HK-2 (cell line): ENCODE measurements at regions not wholly inside any gene's neighbourhood (a gene's known extent, or its start where the extent isn't known, plus 50 kb on each side); places are given as distances from the start of the nearest gene placed in this dataset.

Source experiments
- DNase-seq: peaks from one replicate; pipeline ENCODE4 v3.0.0-alpha.2; 2018; ENCODE audit not compliant: unreplicated experiment

DNA sequence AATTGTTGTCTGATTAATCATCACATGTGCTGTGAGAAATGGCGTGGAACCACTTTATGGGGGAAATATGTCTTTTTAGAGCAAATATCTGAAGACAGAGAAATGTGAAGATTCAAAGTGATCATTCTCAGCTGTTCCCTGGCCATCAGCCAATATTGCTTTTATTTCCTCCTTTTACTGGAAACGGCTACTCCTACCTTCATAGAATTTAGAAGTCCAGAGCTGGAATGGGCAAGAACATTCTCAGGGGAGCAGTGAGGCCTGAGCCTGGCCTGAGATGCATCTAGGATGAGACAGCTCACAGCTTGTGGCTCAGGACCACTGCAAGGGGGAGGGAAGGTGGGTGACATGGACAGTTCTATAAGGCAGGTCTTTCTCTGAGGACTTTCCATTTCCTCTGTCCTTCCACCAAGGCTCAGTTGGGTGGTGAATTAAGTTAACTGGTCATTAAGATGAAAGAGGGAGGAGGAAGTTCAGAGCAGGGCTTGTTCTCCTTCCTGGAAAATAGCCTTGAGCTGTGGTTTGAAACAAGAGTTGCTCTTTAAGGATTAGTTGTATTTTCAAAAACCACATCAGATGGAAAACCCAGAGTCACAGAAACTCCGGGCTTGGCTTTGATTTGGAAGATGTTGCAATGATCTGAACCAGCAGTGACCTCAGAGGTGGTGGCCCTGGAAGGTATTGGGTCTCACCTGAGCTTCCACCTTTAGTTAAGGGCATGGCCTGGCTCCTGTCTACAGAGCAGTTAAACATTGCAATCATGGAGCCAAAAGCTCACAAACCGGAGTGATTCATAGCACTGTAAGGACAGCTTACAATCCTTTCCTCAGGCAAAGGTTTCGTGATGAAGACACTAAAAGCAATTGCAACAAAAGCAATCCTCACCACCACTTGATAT is 144.3 kb downstream of the VAPA start:
- DNase-seq = peak; percentile 6

DNA sequence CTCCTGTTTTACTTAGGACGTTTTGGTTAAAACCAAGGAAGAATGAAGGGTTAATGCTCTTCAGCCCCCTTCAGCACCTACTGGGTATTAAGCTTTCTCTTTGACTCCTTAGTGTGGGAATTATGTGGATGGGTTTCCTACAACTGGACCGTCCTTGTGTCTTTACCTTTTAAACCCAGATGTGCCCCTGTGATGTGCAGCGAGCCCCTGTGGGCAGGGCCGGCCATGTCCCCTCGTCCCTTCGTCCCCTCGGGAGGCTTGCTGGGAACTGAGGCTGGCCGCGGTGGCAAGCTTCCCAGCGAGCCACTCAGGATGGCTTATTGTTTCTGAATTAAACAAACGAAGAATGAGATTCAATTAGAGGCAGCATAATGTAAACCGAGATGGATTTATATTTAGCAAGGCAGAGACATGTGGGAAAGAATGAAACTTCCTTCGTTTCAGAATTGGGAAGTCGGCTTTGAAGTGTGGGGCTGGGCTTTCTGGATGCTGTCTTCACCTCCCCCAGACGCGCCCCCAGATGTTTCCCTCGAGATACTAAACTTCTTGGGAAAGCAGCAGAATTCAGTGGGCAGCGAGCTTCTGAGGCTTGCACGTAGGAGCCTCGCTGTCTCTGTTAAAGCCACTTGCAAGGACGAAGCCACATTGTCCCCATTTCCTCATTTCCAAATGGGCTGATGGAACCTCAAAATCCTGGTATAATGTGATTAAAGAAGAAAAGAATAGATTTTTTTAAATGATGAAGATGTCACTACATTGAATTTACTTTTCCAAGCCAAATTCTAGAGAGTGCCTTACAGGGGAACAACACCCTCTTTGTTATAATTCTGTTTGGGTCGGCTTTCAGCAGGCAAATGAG is 146.0 kb downstream of the VAPA start:
- DNase-seq = no peak

DNA sequence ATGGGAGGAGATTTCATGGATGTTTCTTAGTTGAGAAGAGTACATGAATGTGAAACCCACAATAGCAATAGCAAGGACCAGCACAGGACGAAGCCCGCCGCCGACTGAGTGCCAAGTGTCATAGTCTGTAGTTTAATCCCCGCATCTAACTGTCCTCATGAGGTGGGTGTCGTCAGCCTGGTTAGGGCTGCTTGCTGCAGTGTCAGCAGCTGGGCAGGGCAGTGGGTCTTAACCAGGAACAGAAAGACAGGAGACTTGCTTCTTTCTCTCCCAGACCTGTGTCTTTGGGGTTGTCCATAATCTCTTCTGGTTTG is 146.6 kb downstream of the VAPA start:
- no peak for DNase-seq

DNA sequence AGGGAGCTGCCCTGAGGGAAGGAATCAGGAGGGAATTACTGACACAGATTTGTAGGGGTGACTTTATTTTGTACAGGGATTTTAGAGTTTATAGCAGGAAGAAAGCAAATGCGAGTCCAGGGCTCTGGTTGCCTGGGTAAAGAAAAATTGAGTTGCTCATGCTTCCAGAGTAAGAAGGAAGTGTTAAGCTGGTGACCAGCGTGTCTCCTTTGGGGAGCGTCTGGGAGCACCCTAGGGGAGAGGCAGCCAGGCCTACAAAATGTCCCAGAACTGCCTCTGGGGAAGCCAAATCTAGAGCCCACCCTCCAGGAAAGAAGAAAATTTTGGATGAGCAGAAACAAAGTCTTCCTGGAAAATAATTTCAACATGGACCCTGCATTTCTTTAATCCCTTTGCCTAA is 147.0 kb downstream of the VAPA start:
- DNase-seq = no peak

DNA sequence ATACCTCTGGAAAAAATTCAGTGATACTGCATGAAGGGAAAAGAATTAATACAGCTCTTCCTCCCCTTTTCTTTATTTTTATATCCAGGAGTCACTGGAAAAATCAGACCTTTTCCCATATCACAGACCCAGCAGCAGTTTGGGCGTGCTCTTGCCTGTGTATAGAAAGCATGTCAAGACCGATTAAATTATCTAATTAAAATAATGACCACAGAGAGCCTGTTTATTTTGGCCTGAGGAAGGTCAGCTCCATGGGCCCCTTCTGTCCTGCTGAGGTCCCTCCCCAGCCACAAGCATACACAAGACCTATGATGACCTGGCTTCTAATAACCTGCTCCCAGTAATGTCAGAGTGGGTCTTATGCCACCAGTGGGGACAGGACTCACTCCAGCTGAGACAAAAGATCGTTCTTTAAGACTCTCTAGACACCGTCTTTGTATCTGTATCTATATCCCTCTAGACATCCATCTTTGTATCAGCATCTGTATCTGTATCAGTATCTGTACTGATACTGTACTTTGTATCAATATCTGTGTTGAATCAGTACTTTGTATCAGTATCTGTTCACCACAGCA is 147.8 kb downstream of the VAPA start:
- DNase-seq = no peak

DNA sequence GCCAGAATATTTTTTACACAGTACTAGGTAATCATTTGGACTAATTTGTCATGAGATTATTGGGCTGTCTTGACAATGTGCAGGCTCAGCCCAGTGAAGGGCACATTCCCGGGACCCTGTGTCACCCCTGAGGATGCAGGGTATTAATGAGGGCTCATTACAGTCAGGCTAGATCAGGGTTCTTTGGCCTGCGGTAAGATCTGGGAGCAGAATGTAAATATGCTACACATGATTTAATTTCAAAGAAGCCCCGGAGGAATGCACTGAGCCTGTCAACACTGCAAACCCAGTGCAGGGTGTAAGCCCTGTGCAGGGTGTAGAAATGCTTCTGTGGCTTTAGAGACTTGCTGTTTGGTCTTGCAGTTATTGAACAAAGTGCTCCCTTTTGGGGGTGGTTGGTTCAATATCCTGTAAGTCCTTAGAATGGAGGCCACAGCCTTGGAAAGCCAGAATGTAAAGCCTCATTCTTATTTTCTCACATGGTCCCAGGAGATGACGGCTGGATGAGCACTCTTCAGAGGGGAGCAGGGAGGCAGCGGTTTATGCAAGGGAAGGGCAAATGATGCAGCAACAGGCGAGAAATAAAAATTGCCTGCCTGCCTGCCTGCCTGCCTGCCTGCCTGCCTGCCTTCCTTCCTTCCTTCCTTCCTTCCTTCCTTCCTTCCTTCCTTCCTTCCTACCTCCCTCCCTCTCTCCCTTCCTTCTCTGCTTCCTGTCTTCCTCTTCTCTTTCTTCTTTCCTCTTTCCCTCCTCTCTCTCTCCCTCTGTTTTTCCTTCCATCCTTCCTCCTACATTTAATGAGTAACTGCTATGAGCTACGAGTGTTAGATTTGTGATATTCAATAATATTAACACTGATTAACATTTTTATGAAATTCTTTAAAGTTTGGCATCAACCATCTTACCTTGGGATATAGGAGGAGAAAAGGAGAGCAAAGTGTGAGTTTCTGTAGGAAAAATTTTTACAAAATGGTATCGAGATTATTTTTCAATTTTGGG is 148.8 kb downstream of the VAPA start:
- no peak for DNase-seq

DNA sequence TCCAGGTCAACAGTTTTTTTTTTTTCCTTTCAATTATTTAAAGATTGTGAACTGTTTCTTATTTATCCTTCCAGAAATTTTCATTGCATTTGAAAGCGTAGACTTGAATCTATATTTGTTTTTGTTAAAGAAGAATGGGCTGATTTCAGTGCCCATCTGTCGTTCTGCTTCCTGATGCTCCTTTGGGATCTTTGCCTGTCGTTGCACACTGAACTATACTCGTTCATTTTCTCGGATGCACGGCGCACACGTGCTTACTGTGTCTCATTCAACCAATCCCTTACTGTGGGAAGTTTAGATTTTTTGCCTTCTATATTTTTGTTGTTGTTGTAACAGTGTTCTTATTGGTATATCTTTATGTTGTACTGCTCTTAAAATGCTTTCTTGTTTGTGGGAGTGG is 149.7 kb downstream of the VAPA start:
- no peak for DNase-seq

DNA sequence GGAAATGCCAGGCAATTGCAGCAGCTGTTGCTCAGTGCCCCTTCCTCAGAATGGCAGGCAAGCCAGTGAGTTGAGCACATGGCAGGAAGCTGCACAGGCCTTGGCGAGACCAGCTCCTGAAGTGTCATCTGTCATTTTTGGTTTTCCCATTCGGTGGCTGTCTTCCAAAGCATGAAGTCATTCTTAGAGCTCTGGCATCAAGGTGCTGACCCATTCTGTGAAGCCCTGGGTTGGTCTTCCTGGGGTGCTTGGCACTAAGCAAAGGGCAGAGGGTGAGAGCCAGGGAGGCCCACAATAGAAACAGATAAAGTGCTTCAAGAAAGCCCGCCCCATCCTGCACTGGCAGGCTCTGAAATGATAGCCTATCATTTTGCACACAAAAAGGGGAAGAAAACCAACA is 150.5 kb downstream of the VAPA start:
- no peak for DNase-seq

DNA sequence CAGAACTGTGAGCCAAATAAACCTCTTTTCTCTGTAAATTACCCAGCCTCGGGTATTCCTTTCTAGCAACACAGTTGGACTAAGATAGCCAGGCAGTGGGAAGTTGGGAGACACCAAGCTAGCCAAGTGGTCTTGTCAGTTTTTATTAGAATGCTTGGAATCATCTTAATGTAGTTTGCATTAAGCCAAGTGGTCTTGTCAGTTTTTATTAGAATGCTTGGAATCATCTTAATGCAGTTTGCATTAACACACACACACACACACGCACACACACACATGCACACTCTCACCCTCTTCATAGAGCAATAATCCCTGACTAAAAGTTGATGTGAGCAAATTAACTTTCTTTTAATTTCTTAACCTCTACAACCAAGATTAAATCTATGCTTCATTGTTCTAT is 151.5 kb downstream of the VAPA start:
- DNase-seq = no peak

DNA sequence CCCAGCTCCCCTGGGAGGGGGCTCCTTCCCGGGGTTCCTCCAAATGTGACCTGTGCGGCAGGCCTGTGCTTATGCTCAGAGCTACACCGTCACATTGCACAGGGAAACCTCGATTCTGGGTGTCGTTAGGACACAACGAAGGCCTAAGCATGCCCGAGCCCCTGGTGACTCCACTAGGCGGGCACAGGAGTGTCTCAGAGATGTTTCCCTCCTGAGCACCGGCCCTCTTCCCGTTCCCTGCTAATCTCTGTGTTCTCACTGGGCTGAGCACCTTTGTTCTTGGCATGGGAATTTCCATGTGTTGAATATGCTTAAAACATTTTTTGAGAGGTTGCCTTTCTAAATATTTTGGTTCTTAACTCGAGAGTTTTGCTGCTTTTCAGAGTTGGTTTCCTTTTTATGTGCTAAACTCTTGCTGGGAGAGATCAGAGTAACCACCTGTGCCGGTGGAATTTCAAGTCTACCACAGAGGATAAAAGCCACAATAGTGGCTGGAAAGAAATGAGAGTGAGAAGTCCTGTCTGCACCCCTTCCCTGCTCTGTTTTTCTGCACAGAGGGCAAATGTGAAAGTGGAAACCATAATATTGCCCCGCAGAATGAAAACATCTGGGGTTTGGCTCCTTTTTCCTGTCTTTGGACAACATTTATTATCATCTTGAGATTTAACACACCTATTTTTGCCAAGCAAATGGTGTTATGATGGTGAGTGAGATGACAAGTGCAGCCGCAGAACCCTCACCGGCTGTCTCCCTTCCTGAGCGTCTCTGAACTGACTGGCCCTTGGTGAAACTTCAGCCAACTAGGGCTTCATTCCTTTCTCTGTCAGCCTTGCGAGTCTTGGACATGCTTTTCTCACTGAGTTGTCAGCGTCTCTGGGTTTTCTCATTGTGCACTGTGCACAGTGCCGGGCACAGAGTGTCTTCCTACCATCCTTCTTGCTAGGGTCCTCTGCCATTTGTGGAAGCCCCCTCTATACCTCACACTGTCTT is 154.1 kb downstream of the VAPA start:
- DNase-seq = no peak

DNA sequence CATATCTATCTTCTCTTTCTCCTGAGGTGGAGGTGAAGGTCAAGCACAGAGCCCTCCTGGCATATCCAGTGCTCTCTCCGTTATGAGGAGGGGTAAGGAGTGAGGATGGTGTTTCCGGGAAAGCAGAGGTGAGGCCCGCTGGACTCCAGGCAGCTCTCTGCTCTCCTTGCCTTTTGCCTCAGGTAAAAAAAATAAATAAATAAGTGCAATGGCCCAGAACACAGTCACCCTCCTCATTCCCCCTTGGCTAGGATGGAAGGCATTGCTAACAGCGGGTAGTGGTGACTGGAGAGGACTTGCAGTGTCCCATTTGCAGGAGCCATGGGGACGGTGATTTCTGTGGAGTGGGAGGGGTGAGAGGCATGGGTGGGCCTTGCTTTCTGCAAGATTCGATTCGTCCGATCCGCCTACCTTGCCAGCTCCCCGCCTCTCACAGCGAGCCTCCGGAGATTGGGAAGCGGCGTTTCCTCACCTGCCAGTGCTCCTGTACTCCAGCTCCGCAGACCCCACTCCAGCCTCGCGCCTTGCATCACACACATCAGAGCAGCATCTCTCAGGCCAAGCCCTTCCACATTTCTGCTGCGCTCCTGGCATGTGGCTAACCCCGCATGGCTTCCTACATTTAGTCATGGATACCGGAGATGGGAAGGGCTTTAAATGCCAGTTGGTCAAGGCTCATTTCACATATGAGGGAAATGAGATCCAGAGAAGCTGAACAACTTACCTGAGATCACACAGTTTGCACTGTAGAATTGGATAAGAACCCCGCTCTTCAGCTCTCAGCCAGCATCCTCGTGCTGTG is 155.2 kb downstream of the VAPA start:
- no peak for DNase-seq

DNA sequence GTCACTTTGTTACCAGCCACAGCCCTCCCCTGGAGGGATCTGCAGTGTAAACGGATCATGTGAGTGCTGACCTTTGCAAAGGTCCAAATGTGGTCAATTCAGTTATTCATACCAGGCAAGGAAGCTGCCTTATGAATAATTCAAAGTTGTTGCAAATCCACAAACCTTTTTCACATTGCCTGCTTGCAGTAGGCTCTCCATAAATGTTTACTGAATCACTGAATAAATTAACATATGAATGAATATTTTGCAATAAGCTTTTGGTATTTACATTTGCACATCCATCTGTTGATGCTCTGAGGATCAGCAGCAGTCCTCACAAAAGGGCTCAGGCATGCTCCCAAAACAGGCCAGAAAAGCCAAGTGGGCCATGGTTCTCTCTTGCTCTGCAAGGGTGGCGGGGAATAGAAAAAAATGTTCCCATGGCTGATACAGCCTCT is 156.8 kb downstream of the VAPA start:
- no peak for DNase-seq

DNA sequence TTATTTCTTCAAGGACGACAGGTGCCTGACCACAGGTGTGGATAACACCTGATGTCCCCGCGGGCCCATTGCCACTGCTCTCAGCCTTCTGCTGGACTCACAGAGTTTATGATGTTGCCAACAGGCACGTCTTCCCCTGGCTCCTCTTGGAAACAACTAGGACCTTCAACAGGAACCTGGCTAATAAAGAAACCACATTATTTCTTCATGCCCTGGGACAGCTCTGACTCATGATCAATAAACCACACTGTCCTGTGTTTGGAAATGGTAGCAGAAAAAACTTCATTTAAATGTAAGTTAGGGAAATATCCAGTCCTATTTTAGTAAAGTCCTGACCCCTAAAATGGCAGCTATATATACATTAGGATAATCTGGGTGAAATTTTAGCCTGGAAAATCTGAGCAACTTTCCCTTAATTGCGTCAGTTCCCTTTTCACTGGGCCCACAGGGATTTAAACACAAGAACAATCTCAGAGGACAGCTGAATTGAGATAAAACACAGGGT is 158.9 kb downstream of the VAPA start:
- DNase-seq = no peak

DNA sequence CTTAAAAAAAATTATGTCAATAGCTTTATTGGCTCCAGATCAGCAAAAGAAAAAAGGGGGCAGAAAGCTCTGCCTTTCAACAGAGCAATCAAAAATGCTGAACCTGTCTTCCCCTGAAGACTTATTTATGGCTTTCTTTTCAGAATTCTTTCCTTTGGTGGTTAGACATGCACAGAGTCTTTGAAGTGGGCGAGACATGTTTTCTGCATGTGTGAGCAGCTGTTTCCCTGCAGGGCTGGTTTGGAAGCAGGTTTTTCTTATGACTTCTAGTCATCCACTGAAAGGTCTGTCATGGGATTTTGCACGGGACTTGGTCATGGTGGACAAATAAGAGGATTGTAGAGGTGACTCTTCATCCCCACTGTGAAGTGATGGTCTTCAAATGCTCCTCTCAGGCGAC is 160.3 kb downstream of the VAPA start:
- DNase-seq = no peak

DNA sequence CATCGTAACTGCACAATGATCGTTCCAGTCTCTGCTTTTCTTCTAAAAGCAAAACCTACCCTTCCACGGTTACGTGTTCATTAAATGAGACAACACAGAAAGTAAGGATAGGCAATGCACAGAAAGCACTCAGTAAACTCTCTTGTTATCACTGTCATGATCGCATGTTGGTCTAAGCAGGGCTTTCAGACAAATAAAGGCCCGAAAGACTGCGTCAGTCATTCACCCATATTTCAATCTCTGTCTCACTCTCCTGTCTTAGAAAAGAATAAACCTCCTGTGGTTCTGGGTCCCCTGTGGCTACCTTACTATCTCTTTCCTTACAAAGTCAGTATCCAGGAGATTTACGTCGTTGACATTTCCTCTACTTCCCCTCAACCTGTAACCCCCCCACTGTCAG is 160.9 kb downstream of the VAPA start:
- no peak for DNase-seq

DNA sequence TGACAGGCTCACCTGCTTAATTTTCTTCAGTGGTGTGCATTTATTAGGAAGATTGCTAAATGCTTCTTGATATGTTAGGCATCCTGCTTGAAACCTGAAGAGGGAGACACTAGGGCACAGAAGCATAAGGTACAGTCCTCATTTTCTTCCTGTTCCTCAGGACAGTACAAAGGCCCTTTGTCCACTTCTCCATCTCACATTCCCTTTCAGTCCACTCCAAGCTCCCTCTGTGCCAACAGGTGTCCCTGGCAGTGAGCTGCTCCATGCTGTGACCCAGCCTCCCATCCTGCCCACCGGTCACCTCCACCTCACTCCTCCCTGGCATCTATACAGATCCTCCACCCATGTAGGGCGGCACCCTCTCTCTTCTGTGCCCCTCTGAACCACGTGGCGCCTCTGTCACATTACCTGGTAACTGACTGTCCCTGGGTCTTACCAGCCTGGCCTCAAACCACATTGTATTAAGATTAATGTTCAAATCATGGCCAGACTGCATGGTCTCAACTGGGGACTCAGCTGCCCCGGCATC is 162.8 kb downstream of the VAPA start:
- DNase-seq = no peak

DNA sequence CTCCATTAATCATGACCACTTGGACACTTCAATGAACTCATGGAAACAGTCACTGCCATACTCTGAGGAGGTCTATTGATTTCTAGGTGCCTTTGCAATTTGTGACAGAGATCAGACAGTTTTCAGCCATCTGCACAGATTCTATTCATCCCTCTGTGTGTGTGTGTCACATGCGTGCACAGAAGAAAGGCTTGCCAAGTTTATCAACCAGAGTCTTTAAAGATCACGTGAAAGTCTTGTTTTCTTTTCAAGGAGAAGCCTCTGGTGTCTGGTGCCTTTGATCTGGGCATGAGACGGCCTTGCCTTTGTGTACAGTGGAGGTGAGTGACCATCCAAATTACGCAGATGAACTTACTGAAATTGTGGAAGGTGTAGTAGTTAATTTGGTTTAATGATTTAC is 164.2 kb downstream of the VAPA start:
- DNase-seq = no peak

DNA sequence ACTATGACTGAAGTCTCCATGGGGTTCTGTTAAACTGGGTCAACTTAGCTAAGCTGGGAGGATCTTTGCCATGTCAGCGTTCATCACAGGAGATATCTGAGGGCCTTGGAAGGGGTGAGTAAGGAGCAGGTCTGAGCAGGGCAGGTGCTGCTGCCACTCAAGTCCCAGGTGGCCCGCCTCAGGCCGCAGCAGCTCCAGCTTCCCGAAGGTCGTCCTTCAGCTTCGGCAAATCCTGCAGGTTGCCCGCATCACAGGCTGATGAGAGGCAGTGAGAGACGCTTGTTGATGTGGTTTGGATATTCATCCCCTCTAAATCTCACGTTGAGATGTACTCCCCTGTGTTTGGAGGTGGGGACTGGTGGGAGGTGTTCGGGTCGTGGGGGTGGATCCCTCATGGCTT is 166.6 kb downstream of the VAPA start:
- no peak for DNase-seq

DNA sequence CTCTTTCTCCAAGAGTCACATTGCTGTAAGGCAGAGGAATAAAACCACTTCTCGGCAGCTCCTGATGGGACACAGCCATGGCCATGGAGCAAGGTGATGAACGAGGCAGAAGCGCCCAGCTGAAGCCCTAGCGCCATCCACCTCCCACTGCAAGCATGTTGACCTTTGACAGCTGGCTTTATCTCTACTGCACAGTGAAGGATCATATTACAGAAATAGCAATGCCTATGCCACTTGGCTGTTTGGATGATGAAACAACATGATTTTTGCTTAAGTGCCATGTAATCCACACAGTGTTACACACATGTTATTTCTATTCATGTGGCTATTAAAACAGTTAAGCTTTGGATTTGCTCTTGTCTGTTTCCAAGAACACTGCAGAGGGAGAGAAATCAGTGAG is 167.7 kb downstream of the VAPA start:
- no peak for DNase-seq
